ENCODE measurements at regions not wholly inside any gene's neighbourhood (a gene's known extent, or its start where the extent isn't known, plus 50 kb on each side); places are given as distances from the start of the nearest gene placed in this dataset.

- no TSS peak for BruUV-seq (replicated peaks)
Measured at GRCh38 chr4:33751050-33751449, 2493.3 kb downstream of the ARAP2 start.

GRCh38 chr4:33772582-33772981, 2471.7 kb downstream of the ARAP2 start:
- ChIA-PET POLR2A (no interaction called here), CTCF (no interaction called here)
- intact Hi-C loops (cut with micrococcal nuclease; ENCODE audit: unreplicated experiment), result no loop called here
- Histone ChIP-seq H3K27me3 (ENCODE audit: control insufficient read depth, insufficient read depth, low read length) (no peaks in the 10 kb centered on the region), H3K36me3 (ENCODE audit: control insufficient read depth, insufficient read depth, low read length) (no peaks in the 10 kb centered on the region), H3K9me3 (ENCODE audit: control insufficient read depth, insufficient read depth, low read depth, low read length) (no peaks in the 10 kb centered on the region), H3K27ac (ENCODE audit: low read length) (no peak overlapping the region), H3K4me1 (ENCODE audit: control insufficient read depth, insufficient read depth, low read length) (no peaks in the 10 kb centered on the region), H3K4me3 (ENCODE audit: low read depth in 2 of 2, low read length in 2 of 2) (no peak overlapping the region)
- no TSS peak for BruUV-seq (replicated peaks)
- in situ Hi-C loops (cut with HindIII; ENCODE audit: low pct_unique_long_range_greater_than_20kb, low sequenced_read_pairs), result no loop called here
- DNase-seq (ENCODE audit: low read depth, low spot score) (no peak), ATAC-seq (no peak)
- TF ChIP-seq TCF7L2 (IDR thresholded peaks at IDR 0.05; ENCODE audit: low read depth, low read length), result no peak
- TF ChIP-seq CTCF (IDR thresholded peaks at IDR 0.05), result no peak
- no peak for TF ChIP-seq REST (IDR thresholded peaks at IDR 0.05; ENCODE audit: insufficient read depth in 1 of 2, low read depth in 2 of 2, low read length in 1 of 2)
- no peak for TF ChIP-seq SIN3A (IDR thresholded peaks at IDR 0.05; ENCODE audit: borderline replicate concordance, insufficient read depth, low read depth, low read length)
- no peak for TF ChIP-seq POLR2AphosphoS5 (IDR thresholded peaks at IDR 0.05; ENCODE audit: low read depth, low read length)

More at GRCh38 chr4:33751050-33751449, 2493.3 kb downstream of the ARAP2 start:
- Histone ChIP-seq H3K36me3 (ENCODE audit: control insufficient read depth, insufficient read depth, low read length) (no peaks in the 10 kb centered on the region), H3K27me3 (ENCODE audit: control insufficient read depth, insufficient read depth, low read length) (no peaks in the 10 kb centered on the region), H3K4me3 (ENCODE audit: low read depth in 2 of 2, low read length in 2 of 2) (no peak overlapping the region), H3K4me1 (ENCODE audit: control insufficient read depth, insufficient read depth, low read length) (no peaks in the 10 kb centered on the region), H3K27ac (ENCODE audit: low read length) (no peak overlapping the region), H3K9me3 (ENCODE audit: control insufficient read depth, insufficient read depth, low read depth, low read length) (no peaks in the 10 kb centered on the region)
- intact Hi-C loops (cut with micrococcal nuclease; ENCODE audit: unreplicated experiment), result no loop called here
- DNase-seq (ENCODE audit: low read depth, low spot score), result no peak
- no peak for ATAC-seq
- in situ Hi-C loops (cut with HindIII; ENCODE audit: low pct_unique_long_range_greater_than_20kb, low sequenced_read_pairs), result no loop called here
- POLR2A ChIA-PET, result no interaction called here
- CTCF ChIA-PET, result no interaction called here
- no peak for TF ChIP-seq CTCF (IDR thresholded peaks at IDR 0.05)
- TF ChIP-seq REST (IDR thresholded peaks at IDR 0.05; ENCODE audit: insufficient read depth in 1 of 2, low read depth in 2 of 2, low read length in 1 of 2), result no peak
- TF ChIP-seq TCF7L2 (IDR thresholded peaks at IDR 0.05; ENCODE audit: low read depth, low read length), result no peak
- no peak for TF ChIP-seq POLR2AphosphoS5 (IDR thresholded peaks at IDR 0.05; ENCODE audit: low read depth, low read length)
- TF ChIP-seq SIN3A (IDR thresholded peaks at IDR 0.05; ENCODE audit: borderline replicate concordance, insufficient read depth, low read depth, low read length), result no peak

Measured in Panc1 (cell line).